Duodenal mucosa (tissue), 2 donors: ENCODE measurements at regions not wholly inside any gene's neighbourhood (a gene's known extent, or its start where the extent isn't known, plus 50 kb on each side); places are given as distances from the start of the nearest gene placed in this dataset.

Source experiments
- H3K27ac ChIP-seq: one replicate; pipeline ENCODE4 v1.7.0; 2013; ENCODE audit warnings: low read depth, low read length
- H3K27me3 ChIP-seq, 2 donors: one replicate each; pipeline ENCODE4 v1.7.0; 2013; ENCODE audit warnings: low read length in 2 of 2, control low read depth in 1 of 2; ENCODE audit not compliant: insufficient read depth in 2 of 2, control insufficient read depth in 1 of 2
- H3K36me3 ChIP-seq, 2 donors: one replicate each; pipeline ENCODE4 v1.7.0; 2013; ENCODE audit warnings: low read length in 2 of 2, control low read depth in 1 of 2; ENCODE audit not compliant: insufficient read depth in 2 of 2, control insufficient read depth in 1 of 2
- H3K4me1 ChIP-seq, 2 donors: one replicate each; pipeline ENCODE4 v1.7.0; 2013; ENCODE audit warnings: low read length in 2 of 2, control low read depth in 1 of 2; ENCODE audit not compliant: insufficient read depth in 2 of 2, control insufficient read depth in 1 of 2
- H3K4me3 ChIP-seq, 2 donors: one replicate each; pipeline ENCODE4 v1.7.0; 2013; ENCODE audit warnings: low read length in 2 of 2, low read depth in 1 of 2
- H3K9ac ChIP-seq, 2 donors: one replicate each; pipeline ENCODE4 v1.7.0; 2013; ENCODE audit warnings: low read length in 2 of 2, low read depth in 1 of 2
- H3K9me3 ChIP-seq, 2 donors: one replicate each; pipeline ENCODE4 v1.7.0; 2013; ENCODE audit warnings: low read length in 2 of 2, control low read depth in 1 of 2; ENCODE audit not compliant: control insufficient read depth in 1 of 2

GRCh38 chr9:89705651-89706050, 100.8 kb downstream of the GADD45G start:
- no peak overlapping the region for H3K4me3 ChIP-seq
- H3K9me3 ChIP-seq = no peaks in the 10 kb centered on the region
- no peak overlapping the region for H3K27ac ChIP-seq
- no peak overlapping the region for H3K9ac ChIP-seq
- H3K27me3 ChIP-seq = no peaks in the 10 kb centered on the region
- H3K4me1 ChIP-seq = peaks cover 4 to 10% of the 10 kb centered on the region in 2 donors
- H3K36me3 ChIP-seq = no peaks in the 10 kb centered on the region

GRCh38 chr9:89706086-89706485, 101.3 kb downstream of the GADD45G start:
- H3K9ac ChIP-seq = no peak overlapping the region

GRCh38 chr9:89706731-89707191, 101.9 kb downstream of the GADD45G start:
- Histone ChIP-seq H3K4me3 (no peak overlapping the region), H3K27me3 (no peaks in the 10 kb centered on the region), H3K9ac (no peak overlapping the region), H3K27ac (no peak overlapping the region), H3K9me3 (no peaks in the 10 kb centered on the region), H3K36me3 (no peaks in the 10 kb centered on the region), H3K4me1 (peaks cover 0 to 3% of the 10 kb centered on the region in 2 donors)

More at GRCh38 chr9:89706086-89706485, 101.3 kb downstream of the GADD45G start:
- H3K4me1 ChIP-seq = peaks cover under 1 to 8% of the 10 kb centered on the region in 2 donors
- H3K27ac ChIP-seq = no peak overlapping the region
- no peak overlapping the region for H3K4me3 ChIP-seq
- no peaks in the 10 kb centered on the region for H3K9me3 ChIP-seq
- no peaks in the 10 kb centered on the region for H3K27me3 ChIP-seq
- H3K36me3 ChIP-seq = no peaks in the 10 kb centered on the region

GRCh38 chr9:89710697-89711096, 105.9 kb downstream of the GADD45G start:
- no peaks in the 10 kb centered on the region for H3K36me3 ChIP-seq
- H3K4me1 ChIP-seq = peaks cover 0 to 6% of the 10 kb centered on the region in 2 donors
- no peak overlapping the region for H3K27ac ChIP-seq
- no peak overlapping the region for H3K4me3 ChIP-seq
- no peaks in the 10 kb centered on the region for H3K27me3 ChIP-seq
- H3K9ac ChIP-seq = no peak overlapping the region
- H3K9me3 ChIP-seq = no peaks in the 10 kb centered on the region

- no peak overlapping the region for H3K27ac ChIP-seq
- H3K9ac ChIP-seq = no peak overlapping the region
- no peak overlapping the region for H3K4me3 ChIP-seq
- H3K36me3 ChIP-seq = no peaks in the 10 kb centered on the region
- H3K27me3 ChIP-seq = no peaks in the 10 kb centered on the region
- H3K4me1 ChIP-seq = peaks cover 0 to 6% of the 10 kb centered on the region in 2 donors
- H3K9me3 ChIP-seq = no peaks in the 10 kb centered on the region
Observed at GRCh38 chr9:89711866-89712265, 107.1 kb downstream of the GADD45G start.

- H3K27me3 ChIP-seq = no peaks in the 10 kb centered on the region
- H3K9me3 ChIP-seq = no peaks in the 10 kb centered on the region
- no peak overlapping the region for H3K9ac ChIP-seq
Observed at GRCh38 chr9:89712283-89712682, 107.5 kb downstream of the GADD45G start.

GRCh38 chr9:89714321-89714720, 109.5 kb downstream of the GADD45G start:
- Histone ChIP-seq H3K36me3 (no peaks in the 10 kb centered on the region), H3K27me3 (no peaks in the 10 kb centered on the region), H3K4me3 (no peak overlapping the region), H3K9ac (no peak overlapping the region), H3K27ac (no peak overlapping the region), H3K4me1 (peaks cover 0 to 6% of the 10 kb centered on the region in 2 donors), H3K9me3 (no peaks in the 10 kb centered on the region)

More at GRCh38 chr9:89712283-89712682, 107.5 kb downstream of the GADD45G start:
- no peak overlapping the region for H3K4me3 ChIP-seq
- no peak overlapping the region for H3K27ac ChIP-seq
- H3K36me3 ChIP-seq = no peaks in the 10 kb centered on the region
- peaks cover 0 to 6% of the 10 kb centered on the region in 2 donors for H3K4me1 ChIP-seq

GRCh38 chr9:89715318-89715858, 110.6 kb downstream of the GADD45G start:
- Histone ChIP-seq H3K9ac (no peak overlapping the region), H3K36me3 (no peaks in the 10 kb centered on the region), H3K27me3 (no peaks in the 10 kb centered on the region), H3K27ac (no peak overlapping the region), H3K9me3 (no peaks in the 10 kb centered on the region), H3K4me3 (no peak overlapping the region), H3K4me1 (peaks cover 0 to 6% of the 10 kb centered on the region in 2 donors)

- H3K4me1 ChIP-seq = peaks cover 0 to 6% of the 10 kb centered on the region in 2 donors
- H3K9me3 ChIP-seq = no peaks in the 10 kb centered on the region
- H3K27ac ChIP-seq = no peak overlapping the region
- no peaks in the 10 kb centered on the region for H3K27me3 ChIP-seq
- no peaks in the 10 kb centered on the region for H3K36me3 ChIP-seq
- H3K9ac ChIP-seq = no peak overlapping the region
- no peak overlapping the region for H3K4me3 ChIP-seq
Observed at GRCh38 chr9:89715881-89716280, 111.1 kb downstream of the GADD45G start.

- H3K9ac ChIP-seq = no peak overlapping the region
- no peak overlapping the region for H3K27ac ChIP-seq
- H3K4me1 ChIP-seq = peaks cover 0 to 6% of the 10 kb centered on the region in 2 donors
- no peak overlapping the region for H3K4me3 ChIP-seq
- H3K36me3 ChIP-seq = no peaks in the 10 kb centered on the region
- no peaks in the 10 kb centered on the region for H3K9me3 ChIP-seq
- no peaks in the 10 kb centered on the region for H3K27me3 ChIP-seq
Observed at GRCh38 chr9:89716559-89716958, 111.7 kb downstream of the GADD45G start.
